T-helper 1 cell treated with Interleukin-12 subunit alpha and Interleukin-12 subunit beta and Interleukin-4 antibody, amounts not matched to agents 30 μg/mL and 1 μg/mL, for 36 hours (primary cell): ENCODE measurements at regions not wholly inside any gene's neighbourhood (a gene's known extent, or its start where the extent isn't known, plus 50 kb on each side); places are given as distances from the start of the nearest gene placed in this dataset.
"Not testable (repeated sequence)": the region's sequence is repeated elsewhere in the genome, so short reads cannot be mapped to it uniquely, and the experiment has no call there.

Experiments used
- H3K27ac Mint-ChIP-seq: one replicate; pipeline ENCODE4 v1.8.0; 2021; ENCODE audit warnings: mild to moderate bottlenecking, mixed read lengths
- H3K27me3 Mint-ChIP-seq: one replicate; pipeline ENCODE4 v1.8.0; 2021; ENCODE audit warnings: low read depth, mixed read lengths
- H3K36me3 Mint-ChIP-seq: one replicate; pipeline ENCODE4 v1.8.0; 2021; ENCODE audit warnings: low read depth, mixed read lengths
- H3K4me1 Mint-ChIP-seq: one replicate; pipeline ENCODE4 v1.8.0; 2021; ENCODE audit warnings: low read depth, mixed read lengths
- H3K4me3 Mint-ChIP-seq: one replicate; pipeline ENCODE4 v1.8.0; 2021; ENCODE audit warnings: mild to moderate bottlenecking, moderate library complexity, mixed read lengths
- H3K9me3 Mint-ChIP-seq: one replicate; pipeline ENCODE4 v1.8.0; 2021; ENCODE audit warnings: mixed read lengths

- Mint-ChIP-seq H3K9me3 (peaks cover 24% of the 10 kb centered on the region), H3K36me3 (no peaks in the 10 kb centered on the region), H3K4me3 (no peak overlapping the region), H3K27ac (no peak overlapping the region), H3K27me3 (no peaks in the 10 kb centered on the region), H3K4me1 (no peaks in the 10 kb centered on the region)
Measured at GRCh38 chr14:43640718-43641267, 866.3 kb downstream of the FSCB start.

DNA sequence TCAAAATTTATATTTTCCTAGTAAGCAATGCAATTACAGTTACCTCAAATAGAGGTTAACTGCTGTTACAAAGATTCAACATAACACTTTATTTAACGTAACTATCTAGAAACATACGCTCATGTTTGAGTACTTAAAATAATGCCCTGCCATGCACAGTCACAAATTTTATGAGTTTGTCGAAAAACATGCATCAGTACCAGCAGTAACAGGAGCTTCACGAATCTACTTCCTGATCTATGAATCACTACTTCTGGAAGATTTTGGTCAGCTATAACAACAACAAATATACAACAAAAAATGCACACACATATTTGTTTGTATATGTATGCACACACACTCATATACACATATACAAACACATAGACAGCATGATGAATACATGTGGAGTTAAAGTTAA, 881.8 kb downstream of the FSCB start:
- Mint-ChIP-seq H3K4me3 (no peak overlapping the region), H3K27ac (no peak overlapping the region), H3K9me3 (peaks cover 16% of the 10 kb centered on the region), H3K36me3 (no peaks in the 10 kb centered on the region), H3K27me3 (no peaks in the 10 kb centered on the region), H3K4me1 (no peaks in the 10 kb centered on the region)

DNA sequence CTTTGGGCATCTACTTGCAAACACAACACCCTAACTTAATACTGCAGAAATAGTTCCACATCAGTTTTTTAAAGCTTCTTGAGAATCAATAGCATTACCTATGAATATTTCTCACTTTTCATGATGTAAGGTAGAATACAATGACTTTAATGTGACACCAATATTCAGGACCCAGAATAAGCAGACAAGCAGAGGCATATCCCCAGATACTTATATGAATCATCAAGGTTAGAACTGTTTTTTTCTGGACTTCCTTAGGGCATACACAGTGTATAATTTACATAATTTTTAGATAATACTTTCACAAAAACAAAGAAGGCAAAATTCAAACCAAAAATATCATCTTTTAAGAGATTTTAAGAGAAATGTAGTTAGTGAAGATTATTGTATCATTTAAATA, 885.8 kb downstream of the FSCB start:
- H3K9me3 Mint-ChIP-seq: peaks cover 12% of the 10 kb centered on the region
- H3K4me3 Mint-ChIP-seq: no peak overlapping the region
- no peaks in the 10 kb centered on the region for H3K27me3 Mint-ChIP-seq
- no peak overlapping the region for H3K27ac Mint-ChIP-seq
- H3K36me3 Mint-ChIP-seq: no peaks in the 10 kb centered on the region
- H3K4me1 Mint-ChIP-seq: no peaks in the 10 kb centered on the region

DNA sequence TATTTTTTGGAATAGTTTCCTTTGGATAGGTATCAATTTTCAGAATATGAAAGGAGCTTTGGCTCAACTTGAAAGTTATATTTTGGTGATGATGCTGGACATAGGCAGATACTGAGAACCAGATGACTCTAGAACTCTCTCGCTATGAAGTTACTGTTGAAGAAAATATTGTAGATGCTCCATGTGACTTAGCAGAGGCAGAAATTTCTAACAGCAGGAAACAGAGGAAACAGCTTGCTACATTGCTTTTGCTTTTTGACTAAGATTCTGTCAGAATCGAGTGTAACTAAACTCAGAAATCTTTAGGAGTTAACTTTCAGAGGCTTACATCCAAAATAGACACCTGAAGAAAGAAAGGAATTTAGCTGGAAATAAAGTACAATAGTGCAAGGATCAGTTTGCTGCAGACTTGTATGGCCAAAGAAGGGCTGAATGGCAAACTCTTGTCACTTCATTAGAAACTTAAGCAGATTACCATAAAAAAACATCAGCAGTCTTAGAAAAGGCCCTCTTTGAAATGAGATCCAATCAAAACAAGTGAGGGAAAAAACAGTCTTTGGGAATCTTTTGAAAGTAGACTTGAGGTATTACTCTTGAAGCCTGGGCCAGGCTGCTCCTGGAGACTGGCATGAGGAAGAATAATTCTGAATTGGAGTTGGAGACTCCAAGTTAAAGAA, 911.8 kb downstream of the FSCB start:
- peaks cover 33% of the 10 kb centered on the region for H3K9me3 Mint-ChIP-seq
- H3K4me1 Mint-ChIP-seq: no peaks in the 10 kb centered on the region
- H3K36me3 Mint-ChIP-seq: no peaks in the 10 kb centered on the region
- H3K4me3 Mint-ChIP-seq: no peak overlapping the region
- H3K27ac Mint-ChIP-seq: no peak overlapping the region
- H3K27me3 Mint-ChIP-seq: no peaks in the 10 kb centered on the region

DNA sequence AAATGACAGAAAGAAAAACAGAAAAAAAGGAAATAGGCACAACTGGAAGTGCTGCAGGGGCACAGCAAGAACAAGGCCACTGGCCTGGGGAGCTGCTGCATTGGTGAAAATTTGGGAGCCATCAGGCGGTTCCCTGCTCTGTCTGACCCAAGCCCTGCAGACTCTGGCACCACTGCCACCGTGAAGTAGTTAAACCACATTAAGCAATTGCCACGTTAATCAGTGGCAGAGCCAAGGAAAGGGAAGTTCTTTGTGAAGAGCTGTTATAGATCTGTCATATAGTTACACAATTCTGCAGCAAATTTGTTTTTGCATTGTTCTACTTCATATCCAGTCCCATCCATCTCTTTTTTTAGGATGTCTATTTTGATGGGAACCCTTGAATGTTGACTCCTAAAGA, 915.3 kb downstream of the FSCB start:
- Mint-ChIP-seq H3K27ac (no peak overlapping the region), H3K27me3 (no peaks in the 10 kb centered on the region), H3K36me3 (no peaks in the 10 kb centered on the region), H3K9me3 (peaks cover 26% of the 10 kb centered on the region), H3K4me3 (no peak overlapping the region), H3K4me1 (no peaks in the 10 kb centered on the region)

DNA sequence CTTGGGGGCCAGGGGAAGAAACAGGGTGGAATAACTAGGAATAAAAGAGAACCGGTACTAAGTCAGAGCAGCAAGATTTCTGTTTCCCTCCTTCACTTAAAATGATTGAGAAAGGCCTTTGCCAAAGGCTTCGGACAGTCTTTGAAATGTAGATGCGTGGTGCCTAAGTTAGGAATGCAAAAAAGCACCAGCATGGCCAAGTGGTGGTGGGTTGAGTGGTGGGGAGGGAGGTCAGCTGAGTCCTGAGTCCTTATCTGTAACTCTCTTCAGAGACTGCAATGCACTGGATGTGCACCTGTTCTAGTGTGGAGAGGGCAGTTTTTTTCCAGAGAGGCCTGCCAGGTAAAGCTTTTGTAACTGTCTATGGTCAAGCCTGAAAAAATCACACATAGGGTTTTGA, 919.9 kb downstream of the FSCB start:
- H3K36me3 Mint-ChIP-seq: no peaks in the 10 kb centered on the region
- no peaks in the 10 kb centered on the region for H3K27me3 Mint-ChIP-seq
- H3K4me3 Mint-ChIP-seq: no peak overlapping the region
- no peak overlapping the region for H3K27ac Mint-ChIP-seq
- H3K9me3 Mint-ChIP-seq: peaks cover 4% of the 10 kb centered on the region
- H3K4me1 Mint-ChIP-seq: no peaks in the 10 kb centered on the region

DNA sequence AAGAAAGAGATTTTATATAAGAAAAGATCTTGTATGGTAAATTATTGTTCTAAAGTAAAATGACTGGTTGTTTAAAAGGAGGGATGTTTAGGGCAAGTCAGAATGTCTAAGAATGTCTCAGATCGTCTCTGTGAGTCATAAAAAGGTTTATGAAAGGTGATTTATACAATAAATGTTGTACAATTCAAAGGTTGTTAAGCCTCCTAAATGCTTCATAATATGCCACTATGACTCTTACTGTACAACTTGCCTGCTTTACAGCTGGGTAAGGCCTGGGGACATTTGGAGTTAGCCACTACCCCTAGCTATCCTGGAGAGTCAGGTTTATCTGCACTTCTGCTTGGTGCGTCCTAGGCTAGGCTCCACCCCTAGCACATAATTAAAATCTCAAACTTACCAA, 927.4 kb downstream of the FSCB start:
- H3K36me3 Mint-ChIP-seq: no peaks in the 10 kb centered on the region
- no peaks in the 10 kb centered on the region for H3K27me3 Mint-ChIP-seq
- H3K4me1 Mint-ChIP-seq: no peaks in the 10 kb centered on the region
- no peak overlapping the region for H3K4me3 Mint-ChIP-seq
- peaks cover 26% of the 10 kb centered on the region for H3K9me3 Mint-ChIP-seq
- H3K27ac Mint-ChIP-seq: no peak overlapping the region

DNA sequence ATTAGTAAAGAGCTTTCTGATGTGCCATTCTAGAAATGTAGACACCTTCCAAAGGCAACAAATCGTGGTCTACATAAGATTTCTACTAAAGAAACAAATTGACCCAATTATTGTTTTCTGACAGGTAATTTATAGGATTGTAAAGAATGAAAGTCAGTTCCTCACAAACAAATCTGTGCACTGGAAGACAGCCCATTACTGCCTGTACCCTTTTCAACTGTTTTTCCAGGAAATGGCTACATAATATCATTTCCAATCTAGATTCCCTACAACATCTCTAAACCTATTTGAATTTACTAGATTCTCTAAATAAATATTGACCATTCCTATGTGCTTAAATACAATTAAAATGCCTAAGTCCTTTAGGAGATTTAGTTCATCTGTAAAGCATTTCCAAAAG, 939.1 kb downstream of the FSCB start:
- Mint-ChIP-seq H3K4me3 (no peak overlapping the region), H3K9me3 (peaks cover 4% of the 10 kb centered on the region), H3K27me3 (no peaks in the 10 kb centered on the region), H3K4me1 (no peaks in the 10 kb centered on the region), H3K36me3 (no peaks in the 10 kb centered on the region), H3K27ac (no peak overlapping the region)

GRCh38 chr14:43548368-43548767, 958.7 kb downstream of the FSCB start:
- Mint-ChIP-seq H3K9me3 (peaks cover 4% of the 10 kb centered on the region), H3K27me3 (no peaks in the 10 kb centered on the region), H3K27ac (no peak overlapping the region), H3K4me3 (no peak overlapping the region), H3K4me1 (no peaks in the 10 kb centered on the region), H3K36me3 (no peaks in the 10 kb centered on the region)

- peaks cover 11% of the 10 kb centered on the region for H3K9me3 Mint-ChIP-seq
- H3K36me3 Mint-ChIP-seq, H3K4me1 Mint-ChIP-seq, H3K4me3 Mint-ChIP-seq, H3K27me3 Mint-ChIP-seq, H3K27ac Mint-ChIP-seq: not testable (repeated sequence)
Measured at GRCh38 chr14:43547596-43547995, 959.5 kb downstream of the FSCB start.

DNA sequence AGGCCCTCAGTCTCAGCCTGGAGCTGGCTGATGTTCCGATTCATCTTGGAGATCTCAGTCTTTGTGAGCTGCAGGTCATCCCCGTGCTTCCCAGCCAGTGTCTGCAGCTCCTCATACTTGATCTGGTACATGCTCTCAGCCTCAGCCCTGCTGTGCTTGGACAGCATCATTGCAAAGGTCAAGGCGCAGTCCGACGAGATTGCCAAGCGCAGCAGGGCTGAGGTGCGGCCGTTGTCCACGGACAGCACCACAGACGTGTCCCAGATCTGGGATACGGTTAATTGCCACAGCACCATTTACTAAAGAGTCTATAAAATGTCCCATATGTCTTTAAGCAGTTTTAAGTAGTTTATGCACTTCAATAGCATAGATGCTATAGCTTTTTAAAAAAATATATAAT, 965.7 kb downstream of the FSCB start:
- H3K27me3 Mint-ChIP-seq: no peaks in the 10 kb centered on the region
- no peak overlapping the region for H3K27ac Mint-ChIP-seq
- no peaks in the 10 kb centered on the region for H3K36me3 Mint-ChIP-seq
- H3K4me3 Mint-ChIP-seq: no peak overlapping the region
- H3K9me3 Mint-ChIP-seq: peaks cover 28% of the 10 kb centered on the region
- H3K4me1 Mint-ChIP-seq: no peaks in the 10 kb centered on the region

GRCh38 chr14:43540948-43541347, 966.1 kb downstream of the FSCB start:
- H3K27ac Mint-ChIP-seq: no peak overlapping the region
- no peaks in the 10 kb centered on the region for H3K4me1 Mint-ChIP-seq
- peaks cover 28% of the 10 kb centered on the region for H3K9me3 Mint-ChIP-seq
- no peaks in the 10 kb centered on the region for H3K36me3 Mint-ChIP-seq
- H3K4me3 Mint-ChIP-seq: no peak overlapping the region
- H3K27me3 Mint-ChIP-seq: no peaks in the 10 kb centered on the region

GRCh38 chr14:43539210-43539609, 967.9 kb downstream of the FSCB start:
- Mint-ChIP-seq H3K27ac (no peak overlapping the region), H3K9me3 (peaks cover 39% of the 10 kb centered on the region)

DNA sequence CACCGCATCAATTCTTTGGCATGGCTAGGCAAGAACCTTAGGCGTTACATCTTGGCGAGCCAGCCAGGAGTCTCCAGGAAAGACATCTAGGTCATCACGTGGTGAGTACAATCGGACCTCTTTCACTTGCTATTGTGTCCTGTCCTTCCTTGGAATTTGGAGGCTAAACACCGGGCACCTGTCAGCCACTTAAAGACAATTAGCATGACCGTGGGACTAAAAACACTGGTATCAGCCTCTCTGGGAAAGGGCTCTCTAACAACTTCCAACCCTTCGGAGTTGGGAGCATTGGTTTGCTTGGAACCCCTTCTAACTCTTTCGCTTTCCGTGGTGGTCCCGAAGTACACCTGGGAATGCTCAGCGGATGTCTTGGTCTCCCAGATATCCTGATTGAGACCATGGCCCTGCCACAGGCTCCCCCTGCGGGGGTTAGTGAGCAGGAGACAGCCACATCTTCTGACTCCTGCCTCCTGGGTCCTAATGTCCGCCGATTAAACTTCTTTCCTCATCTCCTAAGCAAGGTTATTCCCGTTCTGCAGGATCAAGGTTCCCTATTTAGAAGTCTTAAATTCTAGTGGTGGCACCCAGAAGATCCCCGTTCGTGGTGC, 971.7 kb downstream of the FSCB start:
- no peak overlapping the region for H3K4me3 Mint-ChIP-seq
- no peak overlapping the region for H3K27ac Mint-ChIP-seq
- no peaks in the 10 kb centered on the region for H3K27me3 Mint-ChIP-seq
- H3K4me1 Mint-ChIP-seq: no peaks in the 10 kb centered on the region
- no peaks in the 10 kb centered on the region for H3K36me3 Mint-ChIP-seq
- peaks cover 31% of the 10 kb centered on the region for H3K9me3 Mint-ChIP-seq

More at GRCh38 chr14:43539210-43539609, 967.9 kb downstream of the FSCB start:
- H3K36me3 Mint-ChIP-seq: no peaks in the 10 kb centered on the region
- no peaks in the 10 kb centered on the region for H3K4me1 Mint-ChIP-seq
- no peak overlapping the region for H3K4me3 Mint-ChIP-seq
- no peaks in the 10 kb centered on the region for H3K27me3 Mint-ChIP-seq

DNA sequence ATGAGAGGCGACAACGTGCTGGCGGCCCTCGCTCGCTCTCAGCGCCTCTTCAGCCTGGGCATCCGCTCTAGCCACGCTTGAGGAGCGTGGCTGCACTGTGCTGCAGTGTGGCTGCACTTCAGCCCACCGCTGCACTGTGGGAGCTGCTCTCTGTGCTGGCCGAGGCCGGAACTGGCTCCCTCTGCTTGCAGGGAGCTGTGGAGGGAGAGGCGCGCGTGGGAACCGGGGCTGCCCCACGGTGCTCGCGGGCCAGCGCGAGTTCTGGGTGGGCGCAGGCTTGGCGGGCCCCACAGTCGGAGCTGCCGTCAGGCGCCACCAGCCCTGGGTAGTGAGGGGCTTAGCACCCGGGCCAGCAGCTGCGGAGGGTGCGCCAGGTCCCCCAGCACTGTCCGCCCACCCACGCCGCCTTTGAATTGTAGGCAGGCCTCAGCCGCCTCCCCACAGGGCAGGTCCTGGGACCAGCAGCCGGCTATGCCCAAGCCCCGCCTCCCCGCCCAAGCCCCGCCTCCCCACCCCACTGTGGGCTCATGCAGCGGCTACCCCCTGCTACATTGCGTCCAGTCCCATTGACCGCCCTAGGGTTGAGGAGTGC, 974.2 kb downstream of the FSCB start:
- peaks cover 20% of the 10 kb centered on the region for H3K9me3 Mint-ChIP-seq
- H3K4me3 Mint-ChIP-seq: no peak overlapping the region
- H3K4me1 Mint-ChIP-seq: no peaks in the 10 kb centered on the region
- H3K27ac Mint-ChIP-seq: no peak overlapping the region
- no peaks in the 10 kb centered on the region for H3K36me3 Mint-ChIP-seq
- no peaks in the 10 kb centered on the region for H3K27me3 Mint-ChIP-seq
